Keratinocyte (primary cell): ENCODE measurements at regions not wholly inside any gene's neighbourhood (a gene's known extent, or its start where the extent isn't known, plus 50 kb on each side); places are given as distances from the start of the nearest gene placed in this dataset.

ENCODE experiments used
- DNase-seq: peaks from one replicate; pipeline ENCODE4 v3.0.0-alpha.2; 2011; ENCODE audit warnings: low read depth, missing footprints, low spot score
- FAIRE-seq: peaks from 2 replicates; lab custom pipeline; 2011; peaks lifted over from hg19 to GRCh38; lab: Jason Lieb, UNC
- H2AFZ ChIP-seq: 2 replicates; pipeline ENCODE4 v1.6.0; 2012; ENCODE audit warnings: low read length, control low read depth, inconsistent platforms; ENCODE audit not compliant: control insufficient read depth
- H3K27ac ChIP-seq: 2 replicates; pipeline ENCODE4 v1.5.1; 2011; ENCODE audit warnings: low read length; ENCODE audit not compliant: control insufficient read depth, insufficient read depth
- H3K27me3 ChIP-seq: 3 replicates; pipeline ENCODE4 v1.6.0; 2011; ENCODE audit warnings: low read length; ENCODE audit not compliant: control insufficient read depth, insufficient read depth; ENCODE audit errors: extremely low read depth
- H3K36me3 ChIP-seq, 2 experiments: 2 replicates in 1 of 2; 3 replicates in 1 of 2; pipeline ENCODE4 v1.5.1; 2011; ENCODE audit warnings: low read length in 2 of 2, mild to moderate bottlenecking in 1 of 2; ENCODE audit not compliant: control insufficient read depth in 2 of 2, insufficient read depth in 2 of 2; ENCODE audit errors: extremely low read depth in 1 of 2
- H3K4me1 ChIP-seq: 3 replicates; pipeline ENCODE4 v1.5.1; 2011; ENCODE audit warnings: low read length; ENCODE audit not compliant: control insufficient read depth, insufficient read depth; ENCODE audit errors: extremely low read depth
- H3K4me2 ChIP-seq: 3 replicates; pipeline ENCODE4 v1.6.0; 2011; ENCODE audit warnings: low read depth, low read length; ENCODE audit not compliant: control insufficient read depth, insufficient read depth; ENCODE audit errors: extremely low read depth
- H3K4me3 ChIP-seq, 3 experiments: fragments of 200-600 bp in 1 of 3; sonication (generic) in 1 of 3; 2 replicates in 2 of 3; 3 replicates in 1 of 3; pipeline ENCODE4 v1.5.1; 2011 to 2016; ENCODE audit warnings: low read length in 3 of 3, mild to moderate bottlenecking in 3 of 3, control low read depth in 2 of 3, inconsistent platforms in 1 of 3, low read depth in 1 of 3, mixed read lengths in 1 of 3, mixed run types in 1 of 3, moderate library complexity in 1 of 3; ENCODE audit not compliant: control insufficient read depth in 2 of 3, insufficient read depth in 2 of 3; ENCODE audit errors: extremely low read depth in 1 of 3
- H3K79me2 ChIP-seq: 2 replicates; pipeline ENCODE4 v1.6.0; 2012; ENCODE audit warnings: low read length; ENCODE audit not compliant: control insufficient read depth, insufficient read depth
- H3K9ac ChIP-seq: 3 replicates; pipeline ENCODE4 v1.6.0; 2011; ENCODE audit warnings: low read length; ENCODE audit not compliant: control insufficient read depth, insufficient read depth; ENCODE audit errors: extremely low read depth
- H3K9me1 ChIP-seq: 3 replicates; pipeline ENCODE4 v1.6.0; 2011; ENCODE audit warnings: low read length; ENCODE audit not compliant: control insufficient read depth, insufficient read depth; ENCODE audit errors: extremely low read depth
- H3K9me3 ChIP-seq: 2 replicates; pipeline ENCODE4 v1.5.1; 2012; ENCODE audit warnings: low read depth, low read length; ENCODE audit not compliant: control insufficient read depth
- H4K20me1 ChIP-seq: 3 replicates; pipeline ENCODE4 v1.6.0; 2011; ENCODE audit warnings: low read length; ENCODE audit not compliant: control insufficient read depth, insufficient read depth; ENCODE audit errors: extremely low read depth
- EZH2 ChIP-seq: IDR thresholded peaks from one replicate; pipeline ENCODE4 v1.6.1; 2012; ENCODE audit warnings: inconsistent platforms, mild to moderate bottlenecking, low read length, moderate library complexity
- dilution Hi-C: fragments of 300-500 bp; cut with MboI; formaldehyde crosslinking; loops from one replicate; pipeline ENCODE4 v1.7.0; 2020; ENCODE audit warnings: low sequenced_read_pairs; ENCODE audit not compliant: extremely low pct_ligation_motif_present
- TF ChIP-seq, protein P1 (sequence below), 3 experiments: IDR thresholded peaks in 1 of 3; conservative IDR thresholded peaks in 1 of 3; optimal IDR thresholded peaks in 1 of 3; 2 replicates in 2 of 3; 3 replicates in 1 of 3; pipeline versions ENCODE3 to v1.5.1; 2011; ENCODE audit warnings: low read length in 3 of 3, mild to moderate bottlenecking in 3 of 3, moderate library complexity in 2 of 3, control low read depth in 1 of 3, inconsistent platforms in 1 of 3; ENCODE audit not compliant: insufficient read depth in 2 of 3; ENCODE audit errors: extremely low read depth in 1 of 3

DNA sequence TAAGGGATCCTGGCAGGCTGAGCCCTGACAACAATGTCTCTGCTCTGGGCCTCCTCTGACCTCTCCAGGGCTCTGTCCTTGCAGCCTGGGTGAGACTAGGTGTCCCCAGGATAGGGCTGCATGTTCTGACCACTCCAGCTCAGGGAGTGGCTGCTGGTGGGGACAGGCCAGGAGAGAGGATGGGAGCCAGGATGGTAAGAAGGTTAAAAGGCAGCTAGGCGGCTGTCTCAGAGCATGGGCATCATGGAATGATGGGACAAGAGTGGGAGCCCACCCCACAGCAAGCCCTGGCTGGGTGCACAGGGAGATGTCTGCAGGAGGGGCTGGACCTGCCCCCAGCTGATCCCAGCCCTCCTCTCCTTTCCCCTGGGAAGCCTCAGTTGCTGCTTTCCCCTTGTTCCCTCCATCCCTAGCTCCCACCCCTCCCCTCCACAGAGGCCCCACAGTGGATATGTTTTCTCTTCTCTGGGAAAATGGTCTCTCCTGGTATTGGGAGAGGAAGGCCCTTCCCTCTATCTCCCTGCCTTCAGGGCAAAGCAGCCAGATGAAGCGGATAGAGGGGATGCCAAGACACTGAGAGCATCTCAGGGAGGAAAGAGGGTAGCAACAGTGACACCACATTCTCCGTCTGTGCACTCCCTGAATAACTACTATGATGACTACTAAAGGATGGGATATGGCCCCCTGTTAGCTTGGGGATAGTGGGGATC is 334.3 kb downstream of the DYSF start:
- dilution Hi-C loops, result no loop called here
- TF ChIP-seq, protein P1, sequence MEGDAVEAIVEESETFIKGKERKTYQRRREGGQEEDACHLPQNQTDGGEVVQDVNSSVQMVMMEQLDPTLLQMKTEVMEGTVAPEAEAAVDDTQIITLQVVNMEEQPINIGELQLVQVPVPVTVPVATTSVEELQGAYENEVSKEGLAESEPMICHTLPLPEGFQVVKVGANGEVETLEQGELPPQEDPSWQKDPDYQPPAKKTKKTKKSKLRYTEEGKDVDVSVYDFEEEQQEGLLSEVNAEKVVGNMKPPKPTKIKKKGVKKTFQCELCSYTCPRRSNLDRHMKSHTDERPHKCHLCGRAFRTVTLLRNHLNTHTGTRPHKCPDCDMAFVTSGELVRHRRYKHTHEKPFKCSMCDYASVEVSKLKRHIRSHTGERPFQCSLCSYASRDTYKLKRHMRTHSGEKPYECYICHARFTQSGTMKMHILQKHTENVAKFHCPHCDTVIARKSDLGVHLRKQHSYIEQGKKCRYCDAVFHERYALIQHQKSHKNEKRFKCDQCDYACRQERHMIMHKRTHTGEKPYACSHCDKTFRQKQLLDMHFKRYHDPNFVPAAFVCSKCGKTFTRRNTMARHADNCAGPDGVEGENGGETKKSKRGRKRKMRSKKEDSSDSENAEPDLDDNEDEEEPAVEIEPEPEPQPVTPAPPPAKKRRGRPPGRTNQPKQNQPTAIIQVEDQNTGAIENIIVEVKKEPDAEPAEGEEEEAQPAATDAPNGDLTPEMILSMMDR (optimal IDR thresholded peaks at IDR 0.05 in 1 of 3, IDR thresholded peaks at IDR 0.05 in 1 of 3, conservative IDR thresholded peaks at IDR 0.05 in 1 of 3; ENCODE audit: extremely low read depth in 1 of 3, insufficient read depth in 2 of 3, low read length in 3 of 3), result no peak
- no peak for TF ChIP-seq EZH2
- Histone ChIP-seq H3K36me3 (no peaks in the 10 kb centered on the region), H3K9me1 (no peaks in the 10 kb centered on the region), H3K9ac (no peak overlapping the region), H3K9me3 (no peaks in the 10 kb centered on the region), H3K4me3 (no peak overlapping the region), H3K79me2 (no peaks in the 10 kb centered on the region), H3K27me3 (peaks cover 21% of the 10 kb centered on the region), H3K27ac (no peak overlapping the region), H3K4me1 (peaks cover 7% of the 10 kb centered on the region), H2AFZ (no peak overlapping the region), H3K4me2 (no peak overlapping the region), H4K20me1 (no peaks in the 10 kb centered on the region)
- FAIRE-seq, result no peak
- no peak for DNase-seq

DNA sequence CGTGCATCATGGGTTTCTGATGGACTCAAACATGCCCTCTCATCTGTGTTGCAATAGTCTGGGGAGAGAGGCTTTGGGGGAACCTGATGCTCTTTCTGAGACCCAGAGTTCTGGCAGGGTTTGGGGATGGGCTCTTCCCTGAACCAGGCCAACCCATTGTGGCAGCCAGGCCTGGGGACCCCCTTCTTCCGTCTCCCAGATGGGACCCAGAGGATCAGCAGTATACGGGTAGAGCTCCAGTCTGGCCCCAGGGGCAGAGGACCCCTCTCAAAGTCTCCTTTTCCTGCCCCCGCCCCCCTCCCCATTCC is 333.7 kb downstream of the DYSF start:
- Histone ChIP-seq H4K20me1 (no peaks in the 10 kb centered on the region), H3K79me2 (no peaks in the 10 kb centered on the region), H2AFZ (no peak overlapping the region), H3K36me3 (no peaks in the 10 kb centered on the region), H3K4me2 (no peak overlapping the region), H3K27ac (no peak overlapping the region), H3K4me1 (peaks cover 7% of the 10 kb centered on the region), H3K9ac (no peak overlapping the region), H3K4me3 (no peak overlapping the region), H3K27me3 (peaks cover 21% of the 10 kb centered on the region), H3K9me1 (no peaks in the 10 kb centered on the region), H3K9me3 (no peaks in the 10 kb centered on the region)
- FAIRE-seq (no peak), DNase-seq (no peak)
- TF ChIP-seq, protein P1 (optimal IDR thresholded peaks at IDR 0.05 in 1 of 3, IDR thresholded peaks at IDR 0.05 in 1 of 3, conservative IDR thresholded peaks at IDR 0.05 in 1 of 3; ENCODE audit: extremely low read depth in 1 of 3, insufficient read depth in 2 of 3, low read length in 3 of 3), result no peak
- no peak for TF ChIP-seq EZH2
- dilution Hi-C loops, result no loop called here
